ENCODE measurements at regions not wholly inside any gene's neighbourhood (a gene's known extent, or its start where the extent isn't known, plus 50 kb on each side); places are given as distances from the start of the nearest gene placed in this dataset.
A peak's percentile ranks its signal among the peaks of the same experiment; 100 is the strongest.
"Not testable (repeated sequence)": the region's sequence is repeated elsewhere in the genome, so short reads cannot be mapped to it uniquely, and the experiment has no call there.

- DNase-seq (ENCODE audit: low spot score) = no peak
These were observed 98.8 kb downstream of the SOD2 start for GRCh38 chr6:159594106-159594749.

- DNase-seq (ENCODE audit: low spot score) = no peak
These were observed 102.2 kb downstream of the SOD2 start for GRCh38 chr6:159590835-159591234.

- no peak for DNase-seq (ENCODE audit: low spot score)
These were observed 106.4 kb downstream of the SOD2 start for GRCh38 chr6:159586684-159587083.

GRCh38 chr6:159582736-159583135 lies 110.3 kb downstream of the SOD2 start:
- no peak for DNase-seq (ENCODE audit: low spot score)

- no peak for DNase-seq (ENCODE audit: low spot score)
These were observed 114.4 kb downstream of the SOD2 start for GRCh38 chr6:159578629-159579028.

- DNase-seq (ENCODE audit: low spot score) = no peak
These were observed 115.5 kb downstream of the SOD2 start for GRCh38 chr6:159577564-159577963.

- DNase-seq (ENCODE audit: low spot score) = no peak
These were observed 120.5 kb downstream of the SOD2 start for GRCh38 chr6:159572439-159573110.

GRCh38 chr6:159565181-159565710 lies 127.8 kb downstream of the SOD2 start:
- DNase-seq (ENCODE audit: low spot score) = no peak

GRCh38 chr6:159564456-159564855 lies 128.6 kb downstream of the SOD2 start:
- no peak for DNase-seq (ENCODE audit: low spot score)

GRCh38 chr6:159557031-159557430 lies 136.0 kb downstream of the SOD2 start:
- no peak for DNase-seq (ENCODE audit: low spot score)

GRCh38 chr6:159555082-159555875 lies 137.8 kb downstream of the SOD2 start:
- DNase-seq (ENCODE audit: low spot score) = no peak

GRCh38 chr6:159541296-159541695 lies 151.7 kb downstream of the SOD2 start:
- no peak for DNase-seq (ENCODE audit: low spot score)

- no peak for DNase-seq (ENCODE audit: low spot score)
These were observed 152.2 kb downstream of the SOD2 start for GRCh38 chr6:159540883-159541282.

GRCh38 chr6:159540152-159540551 lies 152.9 kb downstream of the SOD2 start:
- DNase-seq (ENCODE audit: low spot score) = no peak

- DNase-seq (ENCODE audit: low spot score) = not testable (repeated sequence)
These were observed 155.0 kb downstream of the SOD2 start for GRCh38 chr6:159538031-159538430.

GRCh38 chr6:159535656-159536350 lies 157.2 kb downstream of the SOD2 start:
- no peak for DNase-seq (ENCODE audit: low spot score)

GRCh38 chr6:159533568-159533967 lies 159.5 kb downstream of the SOD2 start:
- DNase-seq (ENCODE audit: low spot score) = no peak

GRCh38 chr6:159533016-159533415 lies 160.0 kb downstream of the SOD2 start:
- no peak for DNase-seq (ENCODE audit: low spot score)

GRCh38 chr6:159532155-159532554 lies 160.9 kb downstream of the SOD2 start:
- DNase-seq (ENCODE audit: low spot score) = no peak

- peak; percentile 13 for DNase-seq (ENCODE audit: low spot score)
These were observed 163.1 kb downstream of the SOD2 start for GRCh38 chr6:159529934-159530333.

GRCh38 chr6:159527351-159527750 lies 165.7 kb downstream of the SOD2 start:
- no peak for DNase-seq (ENCODE audit: low spot score)

GRCh38 chr6:159525445-159526025 lies 167.5 kb downstream of the SOD2 start:
- no peak for DNase-seq (ENCODE audit: low spot score)

Measured in globus pallidus (tissue), 1 donor.